ENCODE measurements at regions not wholly inside any gene's neighbourhood (a gene's known extent, or its start where the extent isn't known, plus 50 kb on each side); places are given as distances from the start of the nearest gene placed in this dataset.
"Not testable (repeated sequence)": the region's sequence is repeated elsewhere in the genome, so short reads cannot be mapped to it uniquely, and the experiment has no call there.

DNA sequence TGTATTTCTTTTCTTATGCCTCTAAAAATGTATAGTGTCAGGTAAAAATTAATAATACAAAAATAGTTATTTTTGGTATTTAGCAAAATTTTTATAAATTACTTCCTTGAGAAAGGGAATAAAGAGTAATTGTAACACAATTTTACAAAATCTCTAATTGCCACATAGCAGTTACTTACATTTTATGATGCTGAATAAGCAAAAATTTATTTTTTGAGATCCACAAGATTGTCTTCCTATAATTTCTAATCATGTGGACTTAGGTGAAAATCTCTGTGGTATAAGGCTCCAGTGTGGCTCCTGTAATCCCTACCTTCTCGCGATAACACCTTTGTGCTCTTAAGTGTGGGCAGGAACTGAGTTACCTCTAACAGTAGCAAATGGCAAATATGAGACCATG lies 487.1 kb upstream of the ZNF337 start:
- H3K27ac ChIP-seq (ENCODE audit: low read depth, low read length); H3K4me1 Mint-ChIP-seq; H3K9me3 ChIP-seq (ENCODE audit: control insufficient read depth in 2 of 3, low read length in 3 of 3); ATAC-seq; intact Hi-C loops (cut with micrococcal nuclease); CTCF ChIA-PET; H3K9me3 Mint-ChIP-seq; H3K36me3 Mint-ChIP-seq; H3K27me3 ChIP-seq (ENCODE audit: control insufficient read depth in 2 of 2, insufficient read depth in 2 of 2, low read length in 2 of 2); H3K27me3 Mint-ChIP-seq; H3K4me1 ChIP-seq (ENCODE audit: control insufficient read depth in 2 of 2, insufficient read depth in 2 of 2, low read length in 2 of 2); H3K27ac Mint-ChIP-seq; DNase-seq; H3K4me3 ChIP-seq (ENCODE audit: low read length); POLR2A ChIA-PET; H3K4me3 Mint-ChIP-seq; H3K36me3 ChIP-seq (ENCODE audit: control insufficient read depth in 2 of 3, insufficient read depth in 3 of 3, low read length in 3 of 3): not testable (repeated sequence)

DNA sequence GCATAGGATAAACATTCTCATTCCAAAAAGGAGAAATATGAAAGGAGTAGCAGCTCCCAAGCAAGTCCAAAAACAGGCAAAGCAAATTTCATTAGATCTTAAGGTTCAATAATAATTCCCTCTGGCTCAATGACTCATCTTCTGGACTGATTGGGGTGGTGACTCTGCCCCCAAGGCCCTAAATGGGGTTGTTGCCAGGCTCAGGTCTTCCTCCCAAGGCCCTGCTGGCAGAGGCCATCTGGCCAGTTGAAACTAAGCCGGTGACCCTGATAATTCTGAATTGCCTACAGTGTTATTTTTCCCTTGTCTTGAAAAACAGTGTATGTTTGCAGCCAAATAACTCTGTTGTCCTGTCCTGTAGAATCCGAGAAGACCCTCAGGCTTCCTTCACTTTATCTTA lies 484.7 kb upstream of the ZNF337 start:
- H3K27me3 Mint-ChIP-seq; H3K27ac Mint-ChIP-seq; H3K4me3 ChIP-seq (ENCODE audit: low read length); H3K9me3 Mint-ChIP-seq; H3K4me1 Mint-ChIP-seq; ATAC-seq; POLR2A ChIA-PET; H3K27me3 ChIP-seq (ENCODE audit: control insufficient read depth in 2 of 2, insufficient read depth in 2 of 2, low read length in 2 of 2); H3K4me3 Mint-ChIP-seq; H3K27ac ChIP-seq (ENCODE audit: low read depth, low read length); H3K36me3 Mint-ChIP-seq; H3K36me3 ChIP-seq (ENCODE audit: control insufficient read depth in 2 of 3, insufficient read depth in 3 of 3, low read length in 3 of 3); DNase-seq; intact Hi-C loops (cut with micrococcal nuclease); CTCF ChIA-PET; H3K9me3 ChIP-seq (ENCODE audit: control insufficient read depth in 2 of 3, low read length in 3 of 3); H3K4me1 ChIP-seq (ENCODE audit: control insufficient read depth in 2 of 2, insufficient read depth in 2 of 2, low read length in 2 of 2): not testable (repeated sequence)

DNA sequence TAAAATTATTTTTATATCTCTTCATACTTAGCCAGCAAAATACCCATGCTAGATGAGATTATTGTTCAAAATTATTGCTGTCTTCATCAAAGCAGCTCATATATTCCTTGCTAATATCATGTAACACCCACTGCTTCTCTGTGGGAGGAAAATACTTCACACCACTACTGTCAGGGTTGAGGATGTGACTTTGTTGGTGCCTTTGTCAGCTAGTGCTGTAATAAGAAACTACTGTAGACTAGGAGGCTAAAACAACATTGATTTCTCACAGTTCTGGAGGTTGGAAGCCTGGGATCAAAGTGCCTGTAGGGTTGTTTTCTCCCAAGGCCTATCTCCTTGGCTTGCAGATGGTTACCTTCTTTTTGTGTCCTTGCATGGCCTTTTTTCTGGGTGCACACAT lies 475.2 kb upstream of the ZNF337 start:
- POLR2A ChIA-PET; ATAC-seq; H3K4me1 ChIP-seq (ENCODE audit: control insufficient read depth in 2 of 2, insufficient read depth in 2 of 2, low read length in 2 of 2); H3K4me3 Mint-ChIP-seq; H3K4me3 ChIP-seq (ENCODE audit: low read length); H3K27me3 ChIP-seq (ENCODE audit: control insufficient read depth in 2 of 2, insufficient read depth in 2 of 2, low read length in 2 of 2); intact Hi-C loops (cut with micrococcal nuclease); H3K4me1 Mint-ChIP-seq; H3K9me3 ChIP-seq (ENCODE audit: control insufficient read depth in 2 of 3, low read length in 3 of 3); H3K36me3 Mint-ChIP-seq; H3K27ac ChIP-seq (ENCODE audit: low read depth, low read length); CTCF ChIA-PET; H3K36me3 ChIP-seq (ENCODE audit: control insufficient read depth in 2 of 3, insufficient read depth in 3 of 3, low read length in 3 of 3); H3K27ac Mint-ChIP-seq; DNase-seq; H3K27me3 Mint-ChIP-seq; H3K9me3 Mint-ChIP-seq: not testable (repeated sequence)

GRCh38 chr20:26169506-26169905 lies 472.9 kb upstream of the ZNF337 start:
- H3K4me3 Mint-ChIP-seq: no peak overlapping the region
- CTCF ChIA-PET: no interaction called here

GRCh38 chr20:26167499-26167898 lies 470.8 kb upstream of the ZNF337 start:
- H3K4me3 Mint-ChIP-seq: no peak overlapping the region
- POLR2A ChIA-PET: no interaction called here
- no peak overlapping the region for H3K4me3 ChIP-seq (ENCODE audit: low read length)
- H3K27me3 ChIP-seq (ENCODE audit: control insufficient read depth in 2 of 2, insufficient read depth in 2 of 2, low read length in 2 of 2): no peaks in the 10 kb centered on the region
- H3K27ac ChIP-seq (ENCODE audit: low read depth, low read length): no peak overlapping the region
- H3K27me3 Mint-ChIP-seq: no peaks in the 10 kb centered on the region
- DNase-seq: no peak
- CTCF ChIA-PET: no interaction called here
- ATAC-seq: no peak
- peaks cover 0 to 2% (median 0%) of the 10 kb centered on the region in 11 donors for H3K9me3 Mint-ChIP-seq
- intact Hi-C loops (cut with micrococcal nuclease): no loop called here
- no peaks in the 10 kb centered on the region for H3K4me1 ChIP-seq (ENCODE audit: control insufficient read depth in 2 of 2, insufficient read depth in 2 of 2, low read length in 2 of 2)
- H3K36me3 Mint-ChIP-seq: no peaks in the 10 kb centered on the region
- H3K9me3 ChIP-seq (ENCODE audit: control insufficient read depth in 2 of 3, low read length in 3 of 3): no peaks in the 10 kb centered on the region
- no peaks in the 10 kb centered on the region for H3K4me1 Mint-ChIP-seq
- no peak overlapping the region for H3K27ac Mint-ChIP-seq
- no peaks in the 10 kb centered on the region for H3K36me3 ChIP-seq (ENCODE audit: control insufficient read depth in 2 of 3, insufficient read depth in 3 of 3, low read length in 3 of 3)

More at GRCh38 chr20:26169506-26169905, 472.9 kb upstream of the ZNF337 start:
- DNase-seq: no peak
- no peaks in the 10 kb centered on the region for H3K4me1 Mint-ChIP-seq
- no peaks in the 10 kb centered on the region for H3K27me3 ChIP-seq (ENCODE audit: control insufficient read depth in 2 of 2, insufficient read depth in 2 of 2, low read length in 2 of 2)
- no peak overlapping the region for H3K27ac ChIP-seq (ENCODE audit: low read depth, low read length)
- H3K27me3 Mint-ChIP-seq: no peaks in the 10 kb centered on the region
- no peak for ATAC-seq
- POLR2A ChIA-PET: no interaction called here
- no peaks in the 10 kb centered on the region for H3K36me3 ChIP-seq (ENCODE audit: control insufficient read depth in 2 of 3, insufficient read depth in 3 of 3, low read length in 3 of 3)
- H3K9me3 Mint-ChIP-seq: peaks cover 0 to 2% (median 0%) of the 10 kb centered on the region in 11 donors
- no peak overlapping the region for H3K27ac Mint-ChIP-seq
- H3K9me3 ChIP-seq (ENCODE audit: control insufficient read depth in 2 of 3, low read length in 3 of 3): no peaks in the 10 kb centered on the region
- intact Hi-C loops (cut with micrococcal nuclease): no loop called here
- no peak overlapping the region for H3K4me3 ChIP-seq (ENCODE audit: low read length)
- H3K4me1 ChIP-seq (ENCODE audit: control insufficient read depth in 2 of 2, insufficient read depth in 2 of 2, low read length in 2 of 2): no peaks in the 10 kb centered on the region
- no peaks in the 10 kb centered on the region for H3K36me3 Mint-ChIP-seq

GRCh38 chr20:26163890-26164289 lies 467.2 kb upstream of the ZNF337 start:
- Mint-ChIP-seq H3K9me3 (peaks cover 0 to 2% (median 0%) of the 10 kb centered on the region in 11 donors), H3K36me3 (no peaks in the 10 kb centered on the region), H3K27ac (no peak overlapping the region), H3K4me3 (no peak overlapping the region), H3K4me1 (peaks cover 0 to 5% (median 0%) of the 10 kb centered on the region in 7 donors), H3K27me3 (no peaks in the 10 kb centered on the region)
- no peak overlapping the region for H3K27ac ChIP-seq (ENCODE audit: low read depth, low read length)
- no peaks in the 10 kb centered on the region for H3K36me3 ChIP-seq (ENCODE audit: control insufficient read depth in 2 of 3, insufficient read depth in 3 of 3, low read length in 3 of 3)
- no peaks in the 10 kb centered on the region for H3K9me3 ChIP-seq (ENCODE audit: control insufficient read depth in 2 of 3, low read length in 3 of 3)
- CTCF ChIA-PET: no interaction called here
- ATAC-seq (no peak), DNase-seq (no peak)
- H3K4me3 ChIP-seq (ENCODE audit: low read length): no peak overlapping the region
- H3K27me3 ChIP-seq (ENCODE audit: control insufficient read depth in 2 of 2, insufficient read depth in 2 of 2, low read length in 2 of 2): no peaks in the 10 kb centered on the region
- intact Hi-C loops (cut with micrococcal nuclease): no loop called here
- H3K4me1 ChIP-seq (ENCODE audit: control insufficient read depth in 2 of 2, insufficient read depth in 2 of 2, low read length in 2 of 2): no peaks in the 10 kb centered on the region
- POLR2A ChIA-PET: no interaction called here

DNA sequence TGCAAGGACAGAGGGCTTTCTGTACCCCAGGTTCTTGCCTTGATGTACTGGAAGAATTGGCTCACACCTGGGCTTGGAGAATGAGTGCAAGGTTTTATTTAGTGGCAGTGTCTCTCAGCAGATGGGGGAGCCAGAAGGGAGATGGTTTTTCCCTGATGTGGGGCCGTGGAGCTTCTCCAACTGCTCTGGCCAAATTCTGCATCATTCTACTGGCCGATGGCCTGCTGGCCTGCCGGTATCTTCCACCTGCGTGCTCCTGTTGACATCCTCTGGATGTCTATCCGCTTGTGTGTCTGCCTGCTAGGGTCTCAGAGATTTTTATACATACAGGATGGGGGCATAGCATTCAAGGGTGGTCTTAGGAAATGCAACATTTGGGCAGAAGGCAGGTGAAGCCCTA lies 466.5 kb upstream of the ZNF337 start:
- H3K27ac ChIP-seq (ENCODE audit: low read depth, low read length); H3K36me3 Mint-ChIP-seq; H3K36me3 ChIP-seq (ENCODE audit: control insufficient read depth in 2 of 3, insufficient read depth in 3 of 3, low read length in 3 of 3); H3K9me3 ChIP-seq (ENCODE audit: control insufficient read depth in 2 of 3, low read length in 3 of 3); H3K27ac Mint-ChIP-seq; POLR2A ChIA-PET; CTCF ChIA-PET; ATAC-seq; DNase-seq; H3K4me3 Mint-ChIP-seq; H3K27me3 Mint-ChIP-seq; intact Hi-C loops (cut with micrococcal nuclease); H3K27me3 ChIP-seq (ENCODE audit: control insufficient read depth in 2 of 2, insufficient read depth in 2 of 2, low read length in 2 of 2); H3K4me3 ChIP-seq (ENCODE audit: low read length); H3K9me3 Mint-ChIP-seq; H3K4me1 Mint-ChIP-seq; H3K4me1 ChIP-seq (ENCODE audit: control insufficient read depth in 2 of 2, insufficient read depth in 2 of 2, low read length in 2 of 2): not testable (repeated sequence)

Data from naive thymus-derived CD4-positive, alpha-beta T cell (primary cell).